ENCODE measurements at regions not wholly inside any gene's neighbourhood (a gene's known extent, or its start where the extent isn't known, plus 50 kb on each side); places are given as distances from the start of the nearest gene placed in this dataset.
"Not testable (repeated sequence)": the region's sequence is repeated elsewhere in the genome, so short reads cannot be mapped to it uniquely, and the experiment has no call there.

DNA sequence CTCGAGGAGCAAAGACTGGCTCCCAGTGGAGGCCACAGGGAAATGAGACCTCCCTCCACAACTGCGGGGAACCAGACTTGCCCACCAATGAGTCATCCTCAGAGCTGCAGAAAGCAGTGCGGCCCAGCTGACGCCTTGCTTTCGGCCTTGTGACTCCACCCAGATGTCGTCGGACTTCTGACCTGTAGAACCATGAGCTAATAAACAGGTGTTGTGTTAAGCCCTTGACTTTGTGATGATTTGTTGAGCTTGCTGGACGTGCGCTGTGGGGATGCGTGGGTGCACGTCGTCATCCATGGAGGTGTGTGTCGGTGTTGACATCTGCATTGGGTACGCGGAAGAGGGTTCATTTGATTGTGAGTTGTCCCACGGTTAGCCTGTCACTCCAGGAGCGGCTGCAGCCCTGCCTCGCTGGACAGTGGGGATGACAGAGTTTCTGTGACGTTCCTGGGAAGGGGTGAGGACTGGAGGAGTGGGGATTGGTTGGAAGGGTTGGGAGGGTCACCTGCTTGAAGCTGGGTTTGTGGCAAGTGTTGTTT is 154.1 kb downstream of the SH3BP4 start:
- DNase-seq (ENCODE audit: low spot score), result no peak

DNA sequence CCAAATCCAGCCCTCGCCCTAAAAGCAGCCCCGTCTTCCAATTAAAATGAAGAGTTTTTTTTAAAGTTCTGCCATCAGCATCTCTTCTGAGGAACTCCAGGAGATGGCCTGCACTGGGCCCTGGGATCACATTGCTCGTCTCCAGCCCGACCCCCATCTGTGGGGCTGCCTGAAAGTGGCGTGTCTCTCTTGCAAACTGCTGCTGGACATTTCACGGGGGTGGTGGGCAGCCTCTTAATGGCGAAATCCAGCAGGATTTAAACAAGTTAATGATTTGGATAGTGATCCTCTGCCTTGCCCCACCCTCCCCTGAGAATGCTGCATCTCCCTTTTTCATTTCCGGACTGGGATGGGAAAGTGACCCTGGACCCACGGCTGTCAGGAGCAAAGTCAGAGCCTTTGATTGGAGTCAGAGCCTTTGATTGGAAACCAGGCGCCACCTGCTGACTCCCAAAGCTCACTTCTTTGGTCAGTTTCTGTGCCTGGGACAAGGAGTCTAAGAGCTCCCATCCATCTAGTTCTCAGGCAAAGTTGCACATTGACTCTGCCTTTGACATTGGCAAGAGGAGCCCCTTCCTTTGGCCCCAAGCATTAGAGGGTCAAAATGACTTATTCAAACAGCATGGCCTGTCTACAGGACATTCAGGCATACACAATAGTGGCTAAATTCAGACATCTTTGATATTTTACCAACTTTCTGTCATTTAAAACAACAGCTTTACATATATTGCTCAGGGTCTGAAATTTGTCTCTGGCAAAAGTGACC is 155.2 kb downstream of the SH3BP4 start:
- peak; percentile 68 for DNase-seq (ENCODE audit: low spot score)

GRCh38 chr2:235107640-235107951 is 155.8 kb downstream of the SH3BP4 start:
- no peak for DNase-seq (ENCODE audit: low spot score)

DNA sequence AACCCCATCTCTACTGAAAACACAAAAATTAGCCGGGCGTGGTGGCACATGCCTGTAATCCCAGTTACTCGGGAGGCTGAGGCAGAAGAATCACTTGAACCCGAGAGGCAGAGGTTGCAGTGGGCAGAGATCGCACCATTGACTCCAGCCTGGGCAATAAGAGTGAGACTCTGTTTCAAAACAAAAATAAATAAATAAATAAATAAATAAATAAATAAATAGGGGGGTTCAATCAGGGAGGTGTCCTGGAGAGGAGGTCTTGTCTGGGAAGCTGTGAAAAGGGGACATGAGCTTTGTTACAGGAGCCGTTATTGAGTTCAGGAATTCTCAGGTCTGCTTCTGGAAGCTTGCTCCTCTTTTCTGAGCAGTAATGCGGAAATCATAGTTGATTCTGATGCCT is 157.7 kb downstream of the SH3BP4 start:
- not testable (repeated sequence) for DNase-seq (ENCODE audit: low spot score)

DNA sequence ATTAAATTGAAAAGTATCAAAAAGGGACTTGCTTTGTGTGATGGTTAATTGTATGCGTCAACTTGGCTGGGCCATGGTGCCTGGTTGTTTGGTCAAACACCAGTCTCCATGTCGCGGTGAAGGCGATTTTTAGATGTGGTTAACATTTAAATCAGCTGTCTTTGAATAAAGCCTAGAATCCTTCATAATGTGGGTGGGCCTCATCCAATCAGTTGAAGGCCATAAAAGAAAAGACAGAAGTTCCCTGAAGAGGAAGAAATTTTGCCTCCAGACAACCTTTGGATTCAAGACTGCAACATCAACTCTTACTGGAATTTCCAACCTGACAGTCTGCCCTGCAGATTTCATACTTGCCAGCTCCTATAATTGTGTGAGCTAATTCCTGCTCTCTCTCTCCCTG is 160.5 kb downstream of the SH3BP4 start:
- DNase-seq (ENCODE audit: low spot score), result no peak

GRCh38 chr2:235113854-235114253 is 162.0 kb downstream of the SH3BP4 start:
- DNase-seq (ENCODE audit: low spot score), result peak; percentile 68

GRCh38 chr2:235114286-235114685 is 162.5 kb downstream of the SH3BP4 start:
- DNase-seq (ENCODE audit: low spot score), result no peak

DNA sequence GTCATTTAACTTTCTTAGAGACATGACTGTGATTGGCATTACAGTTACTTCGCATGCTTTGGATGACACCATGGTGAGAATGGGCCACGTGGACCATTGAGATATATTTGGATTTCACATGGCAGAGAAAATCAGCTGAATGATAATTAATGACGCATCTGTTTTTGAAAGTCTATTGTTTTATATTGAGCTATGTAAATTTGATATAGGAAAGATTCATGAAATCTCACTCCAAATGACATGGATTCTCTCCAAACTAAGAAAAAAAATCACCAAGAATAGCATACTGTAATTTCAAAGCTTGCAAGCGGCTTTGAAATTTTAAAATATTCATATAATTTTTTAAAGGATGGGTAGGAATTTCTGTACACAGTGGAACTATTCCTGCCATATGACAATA is 163.7 kb downstream of the SH3BP4 start:
- no peak for DNase-seq (ENCODE audit: low spot score)

GRCh38 chr2:235116885-235117492 is 165.2 kb downstream of the SH3BP4 start:
- DNase-seq (ENCODE audit: low spot score), result peak; percentile 35

GRCh38 chr2:235126768-235127167 is 175.0 kb downstream of the SH3BP4 start:
- DNase-seq (ENCODE audit: low spot score), result no peak

GRCh38 chr2:235127931-235128330 is 176.1 kb downstream of the SH3BP4 start:
- DNase-seq (ENCODE audit: low spot score), result no peak

GRCh38 chr2:235129850-235130249 is 178.0 kb downstream of the SH3BP4 start:
- no peak for DNase-seq (ENCODE audit: low spot score)

DNA sequence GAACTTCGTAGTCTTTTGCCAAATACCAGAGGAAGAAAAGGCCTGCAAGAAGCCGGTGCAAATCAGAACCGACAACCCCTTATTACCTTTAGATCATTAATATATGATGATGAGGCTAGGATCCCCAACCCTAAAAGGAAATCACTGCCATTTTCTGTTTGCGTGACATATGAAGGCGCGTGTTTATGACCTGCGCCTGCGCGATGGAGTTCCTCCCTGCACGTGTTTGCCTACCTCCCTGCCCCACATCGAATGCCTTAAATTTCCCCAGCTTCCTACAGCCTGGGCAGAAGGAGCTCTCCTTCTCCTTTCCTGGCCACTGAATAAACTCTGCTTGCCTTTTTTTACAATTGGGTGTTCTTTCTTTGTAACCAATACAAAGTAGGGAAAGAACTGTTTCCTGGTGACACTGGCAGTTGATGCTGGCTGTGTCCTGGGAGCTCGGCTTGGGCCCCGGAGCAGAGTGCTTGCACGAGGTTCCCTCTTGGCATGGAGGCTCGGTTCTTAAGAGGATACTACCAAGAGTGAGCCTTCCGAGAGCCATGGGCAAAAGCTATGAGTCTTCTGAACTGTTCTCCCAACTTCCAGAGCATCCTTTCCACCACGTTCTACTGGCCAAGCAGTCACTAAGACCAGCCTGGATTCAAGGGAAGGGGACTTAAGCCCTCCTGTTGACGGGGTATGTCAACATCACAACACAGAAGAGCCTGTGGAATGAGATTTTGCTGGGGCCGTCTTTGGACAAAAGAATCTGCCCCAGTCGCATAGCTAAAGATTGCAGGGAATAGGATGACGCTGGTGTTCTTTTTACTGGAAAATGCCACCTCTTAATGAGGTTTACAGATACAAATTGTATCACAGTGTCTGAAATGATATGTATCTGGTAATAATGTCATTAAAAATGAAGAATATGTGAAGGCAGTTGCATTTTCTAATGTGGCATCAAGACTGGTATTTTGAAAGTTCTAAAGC is 179.8 kb downstream of the SH3BP4 start:
- no peak for DNase-seq (ENCODE audit: low spot score)

GRCh38 chr2:235132651-235133050 is 180.8 kb downstream of the SH3BP4 start:
- no peak for DNase-seq (ENCODE audit: low spot score)

DNA sequence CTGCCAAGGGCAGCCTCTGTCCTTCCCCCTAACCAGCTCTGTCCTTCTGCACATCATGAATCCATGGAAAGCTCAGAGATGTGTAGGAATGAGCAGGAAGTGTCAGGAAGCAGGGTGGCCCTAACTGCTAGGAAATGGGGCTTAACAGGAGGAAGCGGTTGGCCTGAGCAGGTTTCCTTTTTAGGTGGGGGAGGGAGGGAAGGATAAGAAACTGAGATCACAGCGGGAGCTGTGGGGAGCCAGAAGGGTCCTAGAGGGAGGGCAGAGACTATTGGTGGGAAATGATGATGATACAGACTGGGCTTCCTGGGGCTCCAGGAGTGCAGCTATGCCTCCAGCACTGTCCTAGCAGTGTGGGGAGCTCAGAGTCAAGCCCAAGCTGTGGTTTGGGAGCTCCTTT is 182.0 kb downstream of the SH3BP4 start:
- DNase-seq (ENCODE audit: low spot score), result no peak

DNA sequence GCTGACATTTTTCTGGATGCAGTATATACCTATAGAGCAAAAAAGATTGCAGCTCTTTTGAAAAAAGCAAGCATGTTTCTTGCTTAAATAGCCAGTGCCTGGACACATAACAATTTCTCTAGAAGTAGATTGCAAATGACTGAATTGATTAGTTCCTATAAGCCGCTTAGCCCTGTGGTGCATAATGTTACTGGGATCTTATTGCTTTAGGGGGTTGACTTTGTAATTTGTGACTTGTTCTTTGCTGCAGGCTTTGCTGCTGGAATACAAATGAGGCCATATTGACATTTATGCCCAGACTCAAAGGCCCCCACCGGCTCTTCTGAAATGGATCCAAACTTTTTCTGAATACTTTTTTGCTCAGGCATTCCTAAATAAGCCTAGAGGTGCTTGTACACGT is 182.6 kb downstream of the SH3BP4 start:
- no peak for DNase-seq (ENCODE audit: low spot score)

DNA sequence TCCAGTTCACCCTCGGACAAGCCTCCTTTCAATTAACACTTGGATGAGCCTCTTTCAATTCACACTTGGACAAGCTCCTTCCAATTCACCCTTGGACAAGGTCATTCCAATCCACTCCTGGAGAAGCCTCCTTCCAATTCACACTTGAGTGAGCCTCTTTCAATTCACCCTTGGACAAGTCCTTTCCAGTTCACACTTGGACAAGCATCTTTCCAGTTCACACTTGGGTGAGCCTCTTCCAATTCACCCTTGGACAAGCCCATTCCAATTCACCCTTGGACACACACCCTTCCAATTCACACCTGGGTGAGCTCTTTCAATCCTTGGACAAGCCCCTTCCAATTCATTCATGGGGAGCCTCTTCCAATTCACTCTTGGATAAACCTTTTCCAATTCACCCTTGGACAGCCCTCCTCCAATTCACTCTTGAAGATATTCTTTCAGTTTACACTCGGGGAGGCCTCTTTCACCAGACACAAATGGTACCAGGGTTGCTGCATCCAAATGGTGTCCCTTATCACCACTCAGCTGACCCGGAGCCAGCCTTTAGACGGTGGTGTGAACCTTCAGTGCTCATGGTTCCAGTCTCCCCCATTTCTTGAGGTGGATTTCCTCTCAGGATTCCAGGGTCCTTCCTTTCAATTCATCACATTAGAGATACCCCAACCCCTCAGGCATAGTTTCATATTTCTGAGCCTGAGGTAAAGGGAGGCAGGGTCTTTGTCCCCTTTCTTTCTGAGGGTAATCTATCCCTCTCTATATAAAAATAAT is 183.6 kb downstream of the SH3BP4 start:
- no peak for DNase-seq (ENCODE audit: low spot score)

GRCh38 chr2:235135990-235136561 is 184.3 kb downstream of the SH3BP4 start:
- peak; percentile 83 for DNase-seq (ENCODE audit: low spot score)

- no peak for DNase-seq (ENCODE audit: low spot score)
These were observed 186.5 kb downstream of the SH3BP4 start for GRCh38 chr2:235138339-235138738.

GRCh38 chr2:235139956-235140800 is 188.4 kb downstream of the SH3BP4 start:
- DNase-seq (ENCODE audit: low spot score), result no peak
